GM18907 (cell line): ENCODE measurements at regions not wholly inside any gene's neighbourhood (a gene's known extent, or its start where the extent isn't known, plus 50 kb on each side); places are given as distances from the start of the nearest gene placed in this dataset.

ENCODE experiments used
- ATAC-seq: cut with Tn5 transposase; IDR thresholded peaks from one replicate; pipeline ENCODE4 v1.9.1; 2021; ENCODE audit warnings: mild to moderate bottlenecking, moderate library complexity; ENCODE audit not compliant: unreplicated experiment

- ATAC-seq = no peak
Observed at GRCh38 chr16:55041540-55042234, 111.0 kb downstream of the IRX5 start.

DNA sequence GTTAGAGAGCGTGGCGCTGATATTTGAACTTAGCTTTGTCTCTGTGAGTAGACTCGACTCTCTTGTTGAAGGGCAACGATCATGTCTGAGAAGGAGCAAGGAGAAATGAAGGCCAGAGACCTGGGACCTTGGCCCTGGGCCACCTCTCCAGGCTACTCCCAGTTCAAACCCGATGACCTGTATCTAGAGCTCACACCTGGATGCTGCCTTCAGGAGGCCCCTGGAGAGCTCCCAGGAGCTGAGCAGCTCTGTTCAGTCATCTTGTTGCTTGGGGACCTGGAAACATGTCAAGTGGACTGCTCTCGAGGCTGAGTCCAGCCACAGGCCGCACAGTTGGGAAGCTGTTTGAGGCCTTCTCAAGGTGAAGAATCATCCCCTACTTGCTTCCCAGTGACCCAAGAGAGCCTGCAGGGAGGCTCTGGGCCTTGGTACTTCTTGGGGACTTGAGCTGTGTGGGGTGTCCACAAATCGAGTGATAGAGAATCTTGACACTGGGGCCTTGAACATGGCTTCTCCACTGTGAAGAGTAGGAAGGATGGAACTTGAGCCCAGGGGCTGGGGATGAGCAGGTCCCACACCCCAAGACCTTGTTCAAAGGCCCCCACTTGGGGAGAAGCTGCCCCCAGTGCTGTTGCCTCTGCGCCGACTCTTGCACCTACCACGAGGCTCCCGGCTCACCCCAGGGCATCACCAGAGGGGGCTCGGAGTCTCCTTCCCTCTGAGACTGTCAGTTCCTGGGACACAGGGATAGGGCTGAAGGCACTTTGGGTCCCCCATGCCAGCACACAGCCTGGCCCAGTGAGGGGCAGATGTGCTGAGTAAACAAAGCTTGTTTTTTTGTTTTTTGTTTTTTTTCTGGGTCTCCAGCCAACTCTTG lies 112.1 kb downstream of the IRX5 start:
- no peak for ATAC-seq

DNA sequence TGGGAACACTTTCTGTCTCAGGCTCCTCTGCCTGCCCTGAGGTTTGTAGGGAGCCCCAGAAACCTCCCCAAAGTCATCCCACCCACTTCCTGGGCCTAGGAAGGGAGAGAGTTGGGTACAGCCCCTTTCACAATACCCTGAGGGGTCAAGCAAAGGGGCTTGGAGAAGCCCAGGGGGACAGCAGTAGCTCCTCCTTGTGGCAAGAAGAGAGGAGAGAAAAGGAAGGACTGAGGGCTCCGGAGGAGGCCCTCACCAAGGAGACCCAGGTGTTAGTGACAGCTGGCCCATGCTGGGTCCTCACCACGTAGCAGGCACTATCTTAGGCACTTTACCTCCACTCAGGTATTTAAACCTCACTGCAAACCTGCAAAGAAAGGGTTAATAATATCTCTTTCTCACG lies 112.8 kb downstream of the IRX5 start:
- no peak for ATAC-seq

GRCh38 chr16:55044201-55044975 lies 113.7 kb downstream of the IRX5 start:
- no peak for ATAC-seq

DNA sequence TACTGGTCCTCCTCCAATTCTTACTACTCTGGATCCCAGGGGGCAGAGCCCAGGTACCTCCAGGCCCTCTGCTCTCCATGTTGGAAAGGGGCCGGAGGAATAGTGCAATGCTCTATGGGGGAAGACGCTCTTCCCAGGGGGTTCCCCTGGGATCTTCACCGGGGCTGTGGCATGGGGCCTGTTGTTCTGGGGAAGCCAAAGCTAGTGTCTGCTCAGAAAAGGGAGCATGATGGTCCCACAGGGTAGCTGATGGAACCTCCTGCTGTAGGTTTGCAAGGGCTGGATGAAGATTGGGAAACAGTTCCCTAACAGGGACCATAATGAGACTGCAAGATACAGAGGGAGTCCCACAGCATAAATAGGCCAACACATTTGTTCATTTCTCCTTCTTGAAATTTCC lies 114.7 kb downstream of the IRX5 start:
- ATAC-seq = no peak

DNA sequence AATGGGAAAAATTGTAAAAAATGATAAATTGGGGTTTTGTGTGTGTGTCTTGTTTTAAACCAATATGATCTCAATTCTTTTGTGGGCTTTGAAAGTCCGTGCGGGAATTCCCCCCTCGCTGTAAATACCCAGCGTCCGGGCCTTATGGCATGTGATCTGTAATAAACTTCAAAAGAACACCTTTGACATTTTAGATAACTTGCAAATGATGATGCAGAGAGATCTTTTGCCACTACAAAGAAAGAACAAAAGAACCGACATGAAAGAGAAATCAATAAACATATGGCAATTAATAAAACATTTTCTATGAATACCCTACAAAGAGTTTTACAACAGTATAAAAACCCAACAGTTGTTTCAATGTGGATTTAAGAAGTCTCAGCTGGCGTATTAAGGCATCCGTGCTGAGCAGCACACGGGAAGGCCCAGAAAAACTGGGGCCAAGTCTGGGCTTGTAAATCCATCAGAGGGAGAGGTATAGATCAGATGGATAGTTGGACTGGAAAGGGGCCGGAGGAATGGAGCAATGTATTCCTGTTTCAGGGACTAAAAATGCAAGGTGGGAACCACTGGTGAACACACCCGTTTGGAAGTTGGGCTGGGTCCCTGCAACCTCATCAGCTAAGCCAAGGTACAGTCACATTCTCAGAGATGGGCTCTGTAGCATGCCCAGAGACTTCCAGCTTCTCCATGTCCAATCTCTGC lies 115.2 kb downstream of the IRX5 start:
- ATAC-seq = no peak

- ATAC-seq = no peak
Observed at GRCh38 chr16:55046513-55046912, 115.8 kb downstream of the IRX5 start.

- ATAC-seq = no peak
Observed at GRCh38 chr16:55046916-55047315, 116.3 kb downstream of the IRX5 start.

- ATAC-seq = no peak
Observed at GRCh38 chr16:55047331-55047730, 116.7 kb downstream of the IRX5 start.

- ATAC-seq = no peak
Observed at GRCh38 chr16:55047903-55048497, 117.3 kb downstream of the IRX5 start.

DNA sequence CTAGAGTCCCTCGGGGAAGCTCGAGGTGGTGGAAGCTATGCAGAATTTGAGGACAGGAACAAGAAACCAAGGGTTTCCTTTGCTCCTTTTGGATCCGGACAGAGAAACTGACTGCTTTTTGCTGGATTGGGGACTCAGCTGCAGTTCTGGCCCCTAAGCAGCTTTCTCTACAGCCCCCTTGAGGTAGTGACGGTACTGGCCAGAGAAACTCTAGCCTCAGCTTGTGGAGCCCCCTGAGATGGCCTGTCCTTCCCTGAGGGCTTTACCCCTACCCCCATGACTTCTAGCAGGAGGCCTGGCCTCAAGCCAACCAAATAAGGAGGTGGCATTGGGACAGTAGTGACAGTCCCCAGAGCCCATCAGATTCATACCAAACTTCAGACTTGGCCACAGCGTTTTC lies 118.1 kb downstream of the IRX5 start:
- ATAC-seq = no peak

DNA sequence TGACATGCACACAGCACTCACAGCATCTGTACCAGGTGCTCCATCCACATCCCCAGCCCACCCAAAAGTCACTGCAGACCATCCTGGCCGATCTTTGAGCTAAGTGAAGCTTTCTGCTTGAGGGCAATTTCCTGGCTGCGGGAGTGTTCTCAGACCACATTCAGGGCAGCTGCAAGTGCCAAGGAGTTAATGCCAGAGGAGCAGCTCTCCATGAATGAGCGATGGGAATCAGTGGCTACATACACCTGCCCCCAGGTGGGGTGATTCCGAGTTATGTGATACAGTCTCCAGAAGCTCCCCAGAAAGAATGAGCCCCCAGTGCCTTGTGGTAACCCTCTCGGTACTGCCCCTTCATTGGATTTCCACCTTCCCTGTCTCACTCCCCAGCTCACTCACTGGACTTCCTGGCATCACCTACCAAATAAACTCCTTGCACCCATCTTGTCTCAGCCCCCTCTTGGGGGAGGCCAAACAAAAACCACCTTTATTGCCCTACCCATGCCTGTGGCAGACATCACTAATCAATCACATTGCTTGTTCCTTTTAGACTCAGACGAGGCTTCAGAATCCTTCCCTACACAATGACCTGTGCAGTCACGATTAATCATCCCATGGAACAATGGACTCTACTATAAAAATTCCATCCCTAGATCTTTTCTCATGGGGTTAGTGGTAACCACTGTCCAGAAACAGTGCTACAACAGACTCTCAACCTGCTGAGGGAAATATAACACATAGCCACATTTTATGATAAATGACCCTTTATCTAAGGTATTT lies 121.1 kb downstream of the IRX5 start:
- ATAC-seq = no peak

DNA sequence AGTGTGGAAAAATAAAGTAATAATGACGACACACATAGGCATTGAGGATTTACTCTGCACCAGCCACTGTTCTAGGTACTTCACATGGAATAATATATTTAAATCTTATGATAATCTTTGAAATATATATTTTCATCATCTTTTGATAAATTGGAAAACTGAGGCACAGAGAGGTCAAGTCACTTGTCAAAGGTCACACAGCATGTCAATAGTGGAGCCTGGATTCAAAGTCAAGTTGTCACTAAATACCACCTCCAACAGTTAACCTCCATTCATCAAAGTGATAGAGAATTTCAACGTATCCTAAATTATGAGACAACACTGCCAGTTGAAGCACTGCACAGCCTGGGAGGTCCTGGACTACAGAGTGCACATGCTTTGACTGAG lies 121.7 kb downstream of the IRX5 start:
- ATAC-seq = no peak

- no peak for ATAC-seq
Observed at GRCh38 chr16:55052741-55053415, 122.2 kb downstream of the IRX5 start.

- ATAC-seq = no peak
Observed at GRCh38 chr16:55055262-55055661, 124.6 kb downstream of the IRX5 start.

DNA sequence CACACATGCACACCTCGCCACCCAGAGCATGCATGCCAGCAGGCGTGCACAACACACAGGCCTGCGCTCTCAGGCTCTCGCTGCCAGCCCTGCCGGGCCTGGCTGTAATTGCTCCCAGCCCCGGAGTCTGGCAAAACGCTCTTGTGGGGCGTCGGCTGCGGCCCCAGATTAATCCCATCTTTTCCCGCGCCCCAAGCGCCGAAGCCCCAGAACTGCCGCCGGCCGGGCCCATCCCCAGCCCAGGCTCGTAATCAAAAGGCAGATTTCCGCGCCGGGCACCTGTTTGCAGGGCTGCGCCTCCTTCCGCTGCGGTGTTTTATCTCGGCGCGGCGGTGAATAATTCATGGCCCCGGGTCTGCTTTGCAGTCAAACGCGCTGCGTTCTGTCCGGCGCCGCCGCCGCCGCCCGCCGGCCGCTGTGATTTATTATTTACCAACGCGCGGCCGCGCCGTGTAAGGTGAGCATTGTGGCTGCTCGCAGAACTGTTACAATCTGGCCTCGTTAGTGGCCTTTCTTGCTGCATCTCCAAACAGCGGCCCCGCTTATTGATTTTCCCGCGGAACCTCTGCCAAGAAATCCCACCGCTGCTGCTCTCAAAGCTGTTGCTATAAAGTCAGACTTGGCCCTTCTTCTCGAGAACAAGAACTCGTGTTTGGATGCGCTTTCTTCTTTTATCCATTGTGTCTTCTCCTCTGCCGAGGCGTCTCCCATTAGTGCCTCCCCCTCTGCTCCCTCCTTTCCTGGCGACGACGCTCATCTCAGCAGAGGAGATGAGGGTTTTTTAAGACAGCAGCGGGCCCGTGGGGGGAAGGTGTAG lies 126.1 kb downstream of the IRX5 start:
- no peak for ATAC-seq

- no peak for ATAC-seq
Observed at GRCh38 chr16:55057866-55058265, 127.2 kb downstream of the IRX5 start.

- ATAC-seq = no peak
Observed at GRCh38 chr16:55058576-55058975, 127.9 kb downstream of the IRX5 start.
